HG02763 (cell line): ENCODE measurements at regions not wholly inside any gene's neighbourhood (a gene's known extent, or its start where the extent isn't known, plus 50 kb on each side); places are given as distances from the start of the nearest gene placed in this dataset.

Experiments
- ATAC-seq: cut with Tn5 transposase; IDR thresholded peaks from one replicate; pipeline ENCODE4 v1.9.1; 2021; ENCODE audit warnings: mild to moderate bottlenecking, moderate library complexity; ENCODE audit not compliant: unreplicated experiment

DNA sequence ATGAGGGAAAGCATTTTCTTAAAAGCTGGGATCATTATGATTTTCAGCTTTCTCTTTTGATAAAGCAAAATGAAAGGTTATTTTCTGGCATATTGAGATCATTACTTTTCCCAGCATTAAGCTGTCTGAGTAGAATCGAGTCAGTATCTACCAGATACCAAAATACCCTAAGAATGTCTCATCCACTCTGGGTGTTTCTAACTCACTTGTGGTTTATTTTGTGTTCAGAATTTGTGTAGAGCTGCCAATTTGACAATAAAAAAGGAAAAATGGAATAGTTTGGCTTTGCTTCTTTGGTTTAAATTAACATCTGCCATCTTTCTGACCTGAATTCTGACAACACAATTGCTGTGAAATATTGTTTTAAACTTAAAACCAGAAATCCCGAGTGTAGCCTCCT, 438.7 kb upstream of the ARGLU1 start:
- ATAC-seq = no peak

DNA sequence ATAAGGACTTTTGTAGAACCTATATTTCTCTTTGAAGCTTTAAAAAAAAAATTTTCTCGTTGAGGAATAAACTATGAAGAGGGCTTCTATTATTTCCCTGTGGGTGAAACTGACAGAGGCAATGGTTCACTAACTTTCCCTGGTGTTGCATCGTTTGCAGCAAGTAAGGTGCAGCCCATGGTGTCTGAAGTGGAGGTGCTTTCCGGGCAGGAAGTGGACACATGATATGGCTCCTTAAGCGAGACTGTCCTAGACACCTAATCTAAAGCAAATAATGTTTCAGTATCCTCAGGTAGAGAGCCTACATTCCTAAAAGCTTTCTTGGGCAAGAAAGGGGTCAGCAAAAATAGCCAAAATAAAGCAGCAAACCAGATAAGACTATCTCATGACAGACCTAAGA, 437.6 kb upstream of the ARGLU1 start:
- no peak for ATAC-seq

DNA sequence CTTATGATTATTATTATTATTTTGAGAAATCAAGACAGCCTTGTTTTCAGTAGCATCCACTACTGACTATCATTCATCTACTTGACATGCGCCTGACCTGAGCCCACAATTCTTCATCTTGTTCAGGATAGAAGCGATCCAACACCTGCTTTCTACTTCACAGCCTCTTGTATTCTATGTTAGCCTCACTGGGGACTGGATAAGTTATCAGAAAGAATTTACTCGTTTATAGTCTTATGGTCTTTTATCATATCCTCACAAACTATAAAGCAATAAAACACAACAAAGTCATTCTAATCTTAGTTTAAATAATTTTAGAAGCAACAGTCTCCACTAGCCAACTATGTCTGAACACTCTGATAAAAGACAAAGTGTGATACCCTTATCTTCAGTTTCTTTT, 436.0 kb upstream of the ARGLU1 start:
- ATAC-seq = no peak

DNA sequence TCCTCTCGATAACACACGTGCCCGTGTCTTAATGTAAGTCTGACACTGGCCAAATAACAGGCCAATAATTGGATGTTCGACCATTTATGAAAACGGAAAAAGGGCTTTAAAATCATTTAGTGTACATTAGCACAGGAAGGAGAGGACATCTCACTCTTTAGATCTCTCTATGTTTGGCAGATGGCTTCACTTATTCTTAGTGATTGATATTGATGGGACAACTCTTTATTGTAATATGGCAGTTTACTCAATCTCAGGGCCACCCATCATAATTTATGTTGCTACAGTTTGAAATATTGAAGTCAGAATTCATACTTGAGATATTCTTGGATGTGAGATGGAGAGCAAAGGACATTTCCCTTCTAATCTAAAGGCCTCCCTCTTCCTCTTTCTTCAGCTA, 430.7 kb upstream of the ARGLU1 start:
- ATAC-seq = no peak

DNA sequence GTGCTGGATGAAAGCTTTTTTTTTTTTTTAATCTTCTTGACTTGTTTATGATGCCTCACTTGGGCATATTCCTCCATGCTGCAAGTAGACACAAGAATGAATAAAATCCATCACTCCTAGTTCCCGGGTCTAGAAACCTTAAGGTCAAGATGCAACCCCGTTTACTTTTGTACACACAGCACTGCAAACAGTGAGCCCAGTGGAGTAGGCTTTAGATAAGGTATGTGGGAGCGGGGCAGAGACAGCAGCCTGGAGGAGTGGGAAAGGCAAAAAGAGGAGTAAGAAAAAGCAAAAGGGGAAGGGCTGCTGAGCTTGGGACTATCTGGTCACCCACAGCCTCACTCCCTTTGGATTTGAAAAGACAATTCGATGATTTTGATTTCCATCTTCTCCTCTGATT, 429.8 kb upstream of the ARGLU1 start:
- no peak for ATAC-seq

DNA sequence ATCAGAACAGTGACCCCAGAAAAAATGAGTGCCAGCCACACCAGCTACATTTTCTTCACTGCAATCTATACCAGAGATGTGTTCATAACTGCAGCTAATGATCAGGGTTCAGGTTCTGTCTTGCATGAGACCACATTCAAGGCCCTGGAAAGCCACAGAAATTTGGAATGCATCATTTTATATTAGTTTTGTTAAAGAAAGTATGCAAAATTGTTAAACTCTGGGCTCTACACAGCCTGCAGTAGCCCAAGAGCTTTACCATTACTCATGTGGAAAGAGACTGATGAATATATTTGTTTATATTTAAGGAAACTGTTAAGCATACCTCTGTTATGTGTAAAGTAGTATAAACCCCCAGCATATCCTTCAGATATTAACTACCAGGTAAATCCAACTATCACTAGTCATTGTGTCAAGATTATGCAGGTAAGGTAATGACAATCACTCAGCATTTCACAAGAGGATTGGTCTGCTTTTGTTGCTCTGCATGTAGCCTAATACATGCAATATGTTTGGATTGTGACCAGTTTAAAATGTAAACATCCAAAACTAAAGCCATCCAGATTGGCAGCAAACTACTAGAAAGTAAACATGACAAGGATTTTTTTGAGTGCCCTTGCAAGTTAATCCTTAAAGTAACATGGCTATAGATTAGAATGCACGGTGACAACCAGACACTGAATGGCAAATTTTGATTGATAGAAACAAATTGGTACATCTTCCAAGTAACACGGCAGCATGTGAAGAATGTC, 429.1 kb upstream of the ARGLU1 start:
- ATAC-seq = no peak

DNA sequence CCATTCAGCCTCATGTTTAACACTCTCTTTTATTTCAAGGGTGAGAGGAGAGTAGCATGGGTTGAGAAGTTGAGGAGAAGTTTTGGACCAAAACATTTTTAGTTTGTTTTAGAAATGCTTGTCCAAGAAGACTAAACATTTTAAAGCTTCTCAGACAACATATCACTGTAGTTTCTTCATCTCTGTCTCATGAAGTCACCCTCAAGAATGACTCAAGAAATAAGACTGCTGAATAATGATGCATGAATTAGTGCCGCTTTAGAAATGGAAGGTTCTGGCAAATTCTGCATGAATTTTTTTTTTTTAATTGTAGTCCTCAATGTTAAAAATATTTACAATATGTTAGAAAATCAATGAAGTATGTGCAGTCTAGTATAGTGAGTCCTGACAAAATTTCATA, 422.7 kb upstream of the ARGLU1 start:
- ATAC-seq = no peak

DNA sequence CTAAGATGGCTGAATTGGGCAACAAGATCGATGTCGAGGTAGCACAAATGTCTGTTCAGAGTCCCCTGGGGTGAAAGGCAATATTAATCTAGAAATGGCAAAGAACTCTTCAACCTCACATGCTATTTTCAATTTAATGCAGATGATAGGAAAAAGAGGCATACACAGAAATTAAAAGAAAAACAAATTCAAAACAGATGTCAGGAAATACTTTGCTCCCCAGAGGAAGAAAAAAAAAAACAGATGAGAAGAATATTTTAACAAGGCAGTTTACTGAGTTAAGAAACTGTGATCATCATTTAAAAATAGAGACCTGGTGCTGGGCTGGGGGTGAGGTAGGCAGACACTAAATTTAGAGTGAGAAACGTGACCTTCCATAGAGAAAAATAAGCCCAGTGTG, 421.9 kb upstream of the ARGLU1 start:
- no peak for ATAC-seq

DNA sequence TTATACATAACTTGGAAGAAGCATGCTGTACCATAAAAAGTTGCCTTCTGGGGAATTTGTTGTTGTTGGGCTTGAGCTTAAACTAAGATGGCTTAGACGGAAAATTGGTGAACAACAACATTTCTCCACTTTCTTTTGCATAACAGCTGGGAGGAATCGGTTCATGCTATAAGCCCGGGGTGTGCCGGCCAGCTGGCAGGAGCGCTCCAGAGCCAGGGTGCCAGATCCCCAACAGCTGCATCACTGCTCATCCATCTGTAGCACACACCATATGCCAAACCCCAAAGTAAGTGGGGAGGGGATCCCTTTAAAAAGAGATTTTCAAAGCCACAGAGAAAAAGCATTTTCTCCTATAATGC, 419.5 kb upstream of the ARGLU1 start:
- ATAC-seq = no peak

DNA sequence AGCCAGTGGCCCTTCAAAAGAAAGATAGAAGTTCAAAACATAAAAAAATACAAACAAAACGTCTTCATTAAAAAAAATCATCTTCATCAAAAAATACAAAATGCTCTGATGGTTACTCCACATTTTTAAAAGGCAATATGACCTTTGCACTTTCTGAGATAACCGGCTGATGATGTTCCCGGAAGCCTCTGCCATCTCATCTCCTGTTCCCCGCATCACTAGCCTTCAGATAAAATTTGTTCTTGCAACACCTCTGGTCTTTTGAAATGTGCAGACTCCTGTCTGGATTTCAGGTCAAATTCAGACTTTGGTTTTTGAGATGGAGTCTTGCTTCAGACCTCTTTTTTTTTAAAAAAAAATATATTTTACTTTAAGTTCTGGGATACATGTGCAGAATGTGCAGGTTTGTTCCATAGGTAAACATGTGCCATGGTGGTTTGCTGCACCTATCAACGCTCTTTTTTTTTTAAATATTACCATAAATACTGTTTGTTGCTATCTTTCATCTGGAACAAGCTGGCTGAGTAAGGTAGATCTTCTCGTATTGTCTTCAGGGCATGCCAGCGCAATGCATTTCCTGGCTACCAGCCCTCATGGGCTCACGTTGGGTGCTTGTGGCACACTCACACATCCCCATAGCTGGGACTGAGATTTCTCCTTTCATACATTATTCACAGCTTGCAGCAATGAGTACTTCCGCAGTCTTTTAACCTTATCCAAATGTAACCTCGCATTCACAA, 418.9 kb upstream of the ARGLU1 start:
- no peak for ATAC-seq

DNA sequence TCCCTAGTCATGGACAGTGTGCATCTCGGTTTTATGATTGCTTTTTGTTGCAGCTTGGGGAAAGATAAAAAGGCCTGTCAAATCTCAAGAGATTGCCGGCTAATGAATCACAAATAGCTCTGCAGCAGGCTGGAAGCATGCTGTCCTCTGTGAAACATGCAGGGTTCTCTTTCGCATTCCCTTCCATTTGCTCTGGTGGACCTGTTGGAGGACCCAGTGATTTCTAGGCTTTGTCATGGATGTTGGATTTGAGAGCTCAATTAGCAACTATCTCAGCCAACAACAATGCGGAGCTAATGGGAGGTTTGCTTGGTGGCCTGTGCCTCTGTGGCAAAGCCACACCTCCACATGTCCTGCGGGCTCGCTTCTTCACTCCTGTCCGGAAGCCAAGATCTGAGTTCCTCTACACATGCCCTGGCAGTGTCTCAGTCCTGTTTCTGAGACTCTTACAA, 418.1 kb upstream of the ARGLU1 start:
- ATAC-seq = no peak

DNA sequence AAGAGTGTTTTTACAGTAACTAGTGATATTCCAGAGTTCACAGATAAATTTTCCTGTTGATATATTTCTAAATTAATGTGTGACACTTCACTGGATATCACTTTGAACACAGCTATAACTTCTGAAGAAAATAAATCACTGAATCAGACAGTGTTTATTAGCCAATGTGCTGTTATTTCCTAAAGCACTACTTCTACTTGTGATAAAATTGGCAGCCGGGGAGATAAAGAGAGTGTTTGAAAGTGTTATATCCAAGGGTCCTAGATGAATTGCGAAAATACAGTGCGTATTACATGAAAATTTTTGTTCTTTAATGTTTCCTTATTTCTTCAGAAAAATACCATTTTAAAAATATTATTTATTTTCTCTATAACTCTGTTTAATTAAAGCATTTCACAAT, 417.5 kb upstream of the ARGLU1 start:
- no peak for ATAC-seq

DNA sequence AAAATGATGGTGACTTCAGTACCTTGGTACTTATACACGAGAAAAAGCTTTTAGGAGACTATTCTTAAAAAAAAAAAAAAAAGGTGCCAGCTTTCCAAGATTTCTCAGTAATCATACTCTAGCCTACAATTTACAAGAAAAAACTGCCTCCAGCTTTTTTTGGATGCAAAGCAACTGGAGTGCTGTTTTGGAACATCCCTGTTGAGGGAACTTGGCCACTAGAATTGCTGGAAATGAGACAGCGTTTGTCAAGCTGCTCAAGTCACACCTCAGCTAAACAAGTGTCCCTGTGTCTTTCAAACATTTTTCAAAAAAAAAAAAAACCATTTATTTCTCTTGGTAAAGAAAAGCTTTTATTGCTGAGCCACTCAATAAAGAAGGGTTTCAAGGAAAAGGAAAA, 413.1 kb upstream of the ARGLU1 start:
- ATAC-seq = no peak

DNA sequence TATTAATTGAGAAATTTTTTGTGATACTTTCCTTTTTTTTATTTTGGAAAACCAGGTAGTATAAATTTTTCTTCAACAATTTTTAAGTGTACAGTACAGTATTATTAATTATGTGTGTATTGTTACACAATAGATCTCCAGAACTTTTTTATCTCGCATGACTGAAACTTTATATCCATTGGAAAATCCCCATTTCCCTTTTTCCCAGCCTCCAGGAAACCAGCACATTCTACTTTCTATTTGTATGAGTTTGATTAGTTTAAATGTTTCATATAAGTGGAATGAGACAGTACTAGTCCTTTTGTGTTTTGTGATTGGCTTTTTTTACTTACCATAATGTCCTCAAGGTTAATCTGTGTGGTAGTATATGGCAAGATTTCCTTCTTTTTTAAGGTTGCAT, 399.5 kb upstream of the ARGLU1 start:
- no peak for ATAC-seq

DNA sequence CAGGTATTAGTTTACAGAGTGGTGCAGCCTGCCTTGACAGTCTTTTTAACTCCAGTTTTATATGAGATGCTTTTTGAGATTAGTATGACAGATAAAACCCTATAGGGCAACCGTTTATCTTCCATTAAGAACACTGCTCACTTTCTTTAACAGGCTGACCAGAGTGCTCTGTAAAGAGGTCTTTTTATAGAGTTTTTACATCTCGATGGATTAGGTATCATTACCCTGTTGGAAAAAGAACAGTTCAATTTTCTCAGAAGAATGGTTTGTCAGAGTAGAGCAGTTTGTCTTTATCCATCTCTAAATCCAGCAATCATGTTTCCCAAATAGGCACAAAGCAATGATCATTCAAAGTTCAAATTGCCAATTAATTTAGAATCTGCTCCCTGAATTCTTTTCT, 395.2 kb upstream of the ARGLU1 start:
- ATAC-seq = no peak

DNA sequence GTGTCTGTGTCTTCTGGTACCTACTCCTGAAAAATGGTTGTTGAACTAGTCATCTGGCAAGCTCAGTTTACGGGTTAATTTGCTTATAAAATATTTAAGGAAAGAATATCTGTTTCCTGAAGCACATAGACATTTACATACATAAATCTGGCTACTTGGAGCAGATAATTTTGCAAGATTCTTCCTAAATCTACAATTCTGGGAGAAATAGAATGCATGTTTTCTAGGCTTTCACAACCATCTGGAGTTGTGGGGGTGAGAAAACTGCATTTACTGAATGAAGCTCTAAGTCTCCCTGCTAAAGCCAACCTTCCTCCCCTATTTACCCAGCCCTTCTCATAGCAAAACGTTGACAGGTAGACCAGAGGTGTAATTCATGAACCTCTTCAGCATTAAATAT, 393.7 kb upstream of the ARGLU1 start:
- no peak for ATAC-seq

DNA sequence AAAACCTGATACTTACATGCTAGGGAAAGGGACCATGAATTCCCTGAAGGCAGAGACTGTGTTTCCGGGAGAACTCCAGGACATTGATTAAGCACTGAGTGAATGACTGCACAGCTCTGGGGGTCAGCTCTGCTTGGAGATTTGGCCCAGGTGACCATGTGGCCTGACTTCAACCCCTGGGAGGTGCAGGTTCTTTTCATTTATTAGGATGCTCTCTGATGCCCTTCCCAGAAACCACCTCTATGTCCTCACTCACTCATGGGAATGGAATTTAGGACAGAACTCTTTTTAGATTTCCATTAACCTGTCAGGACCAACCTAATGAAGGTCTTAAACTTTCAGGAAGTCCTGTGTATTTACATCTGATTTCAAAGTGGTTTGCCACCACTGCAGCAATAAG, 393.3 kb upstream of the ARGLU1 start:
- ATAC-seq = no peak

DNA sequence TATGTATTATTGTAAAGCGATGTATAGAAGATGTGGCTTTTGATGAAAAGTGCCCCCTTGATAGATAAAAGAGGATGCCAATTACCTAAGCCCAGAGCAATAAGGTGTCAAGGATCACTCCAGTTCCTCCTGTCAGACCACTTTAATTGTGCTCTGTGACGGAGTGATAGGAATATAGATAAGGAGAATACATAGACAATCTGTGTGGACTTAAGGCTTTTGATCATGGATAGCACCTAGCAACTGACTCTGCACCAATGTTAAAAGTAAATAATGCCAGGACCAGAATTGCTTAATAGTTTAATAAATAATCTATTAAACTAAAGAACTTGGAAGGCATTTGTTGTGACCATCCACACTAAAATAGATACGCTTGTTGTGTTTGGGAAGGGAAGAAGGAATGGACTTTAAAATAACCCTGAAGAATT, 390.7 kb upstream of the ARGLU1 start:
- ATAC-seq = no peak

DNA sequence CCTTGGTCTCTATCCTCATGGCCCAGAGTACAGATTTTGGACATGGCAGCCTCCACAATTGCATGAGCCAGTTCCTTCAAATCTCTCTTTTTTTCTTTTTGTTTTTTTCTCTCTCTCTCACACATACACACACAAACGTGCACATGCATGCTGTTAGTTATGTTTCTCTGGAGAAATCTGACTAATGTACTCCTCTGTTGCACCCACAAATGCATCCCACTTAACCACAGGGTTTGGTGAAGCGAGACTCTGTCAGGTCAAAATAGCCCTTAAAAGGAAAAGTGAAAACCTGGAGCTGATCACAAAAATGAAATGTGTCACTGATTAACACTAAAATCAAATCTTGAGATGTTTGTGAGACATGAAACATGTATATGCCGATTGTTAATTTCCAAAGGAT, 374.6 kb upstream of the ARGLU1 start:
- no peak for ATAC-seq

DNA sequence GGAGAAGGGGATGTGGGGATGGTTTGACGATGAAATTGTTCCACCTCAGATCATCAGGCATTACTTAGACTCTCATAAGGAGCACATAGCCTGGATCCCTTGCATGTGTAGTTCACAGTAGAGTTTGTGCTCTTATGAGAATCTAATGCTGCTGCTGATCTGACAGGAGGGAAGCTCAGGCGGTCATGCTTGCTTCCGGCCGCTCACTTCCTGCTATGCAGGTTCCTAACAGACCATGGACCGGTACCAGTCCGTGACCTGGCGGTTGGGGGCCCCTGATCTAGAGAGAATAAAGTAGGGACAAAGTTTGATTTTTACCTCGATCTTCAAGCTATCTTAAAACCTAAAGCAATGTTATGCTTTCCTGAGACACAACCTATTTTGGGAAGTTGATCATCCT, 373.8 kb upstream of the ARGLU1 start:
- no peak for ATAC-seq

DNA sequence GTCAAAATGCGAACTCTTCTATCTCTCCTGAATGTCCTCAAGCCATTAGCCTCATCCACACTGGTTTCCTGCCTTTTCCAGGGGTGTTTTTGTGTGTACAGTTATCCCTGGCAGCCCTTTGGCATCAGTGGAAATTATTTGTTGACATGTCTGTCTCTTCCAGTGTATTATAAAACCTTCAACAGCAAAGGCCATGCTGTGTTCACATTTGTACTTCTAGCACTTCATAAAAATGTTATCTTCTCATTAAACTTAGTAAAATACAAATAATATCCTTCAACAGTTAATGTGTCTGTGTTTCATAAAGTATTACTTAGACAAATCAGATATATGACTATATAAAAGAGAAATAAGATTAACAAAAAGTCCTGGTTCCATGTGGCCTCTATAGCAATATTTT, 359.5 kb upstream of the ARGLU1 start:
- ATAC-seq = no peak

DNA sequence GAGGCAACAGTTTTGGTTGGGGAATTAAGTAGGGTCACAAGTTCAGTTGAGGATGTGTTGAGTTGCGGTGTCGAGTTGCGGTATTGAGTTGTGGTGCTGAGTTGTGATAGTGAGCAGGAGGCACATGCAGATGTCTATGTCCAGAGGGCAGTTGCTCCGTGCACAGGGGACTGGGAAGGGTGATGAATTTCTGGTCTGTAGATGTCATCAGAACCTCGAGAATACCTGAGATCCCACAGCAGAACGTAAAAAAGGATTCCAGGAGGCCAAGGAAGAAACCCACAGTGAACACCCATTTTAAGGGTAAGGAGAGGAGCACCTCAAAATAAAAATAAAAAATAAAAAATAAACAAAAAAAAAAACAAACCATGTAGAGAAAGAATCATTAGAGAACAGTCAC, 354.4 kb upstream of the ARGLU1 start:
- no peak for ATAC-seq

DNA sequence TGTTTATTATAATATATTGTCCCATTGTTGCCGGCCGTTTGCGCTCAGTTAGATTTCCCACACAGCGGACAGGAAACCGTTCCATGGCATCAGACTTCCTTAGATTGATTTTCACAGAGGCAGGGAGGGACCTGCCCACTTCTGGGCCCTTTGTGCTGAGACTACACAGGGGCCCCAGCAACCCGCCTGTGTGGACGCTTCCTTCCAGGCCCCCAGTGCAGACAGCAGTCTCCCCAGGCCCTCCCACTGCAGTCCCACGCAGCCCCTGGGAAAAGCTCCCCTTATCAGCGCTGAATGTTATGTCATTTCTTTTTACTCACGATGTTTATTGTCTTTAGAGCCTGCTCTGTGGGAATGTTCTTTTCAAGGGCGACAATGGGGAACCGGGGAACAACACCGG, 351.7 kb upstream of the ARGLU1 start:
- ATAC-seq = no peak
